ENCODE measurements at regions not wholly inside any gene's neighbourhood (a gene's known extent, or its start where the extent isn't known, plus 50 kb on each side); places are given as distances from the start of the nearest gene placed in this dataset.
"Not testable (repeated sequence)": the region's sequence is repeated elsewhere in the genome, so short reads cannot be mapped to it uniquely, and the experiment has no call there.

- DNase-seq (ENCODE audit: low read depth in 2 of 2) = no peak
Observed at GRCh38 chr3:160097478-160097877, 108.8 kb downstream of the IL12A start.

- DNase-seq (ENCODE audit: low read depth in 2 of 2) = no peak
Observed at GRCh38 chr3:160098261-160098908, 109.8 kb downstream of the IL12A start.

GRCh38 chr3:160098926-160099626, 110.4 kb downstream of the IL12A start:
- DNase-seq (ENCODE audit: low read depth in 2 of 2) = no peak

- no peak for DNase-seq (ENCODE audit: low read depth in 2 of 2)
Observed at GRCh38 chr3:160099834-160100233, 111.2 kb downstream of the IL12A start.

- DNase-seq (ENCODE audit: low read depth in 2 of 2) = no peak
Observed at GRCh38 chr3:160100610-160101009, 112.0 kb downstream of the IL12A start.

GRCh38 chr3:160102001-160102400, 113.4 kb downstream of the IL12A start:
- DNase-seq (ENCODE audit: low read depth in 2 of 2) = not testable (repeated sequence)

- no peak for DNase-seq (ENCODE audit: low read depth in 2 of 2)
Observed at GRCh38 chr3:160103397-160103796, 114.8 kb downstream of the IL12A start.

GRCh38 chr3:160105907-160106584, 117.4 kb downstream of the IL12A start:
- no peak for DNase-seq (ENCODE audit: low read depth in 2 of 2)

- no peak for DNase-seq (ENCODE audit: low read depth in 2 of 2)
Observed at GRCh38 chr3:160106905-160107861, 118.0 kb upstream of the C3orf80 start.

- no peak for DNase-seq (ENCODE audit: low read depth in 2 of 2)
Observed at GRCh38 chr3:160108362-160108761, 116.9 kb upstream of the C3orf80 start.

- DNase-seq (ENCODE audit: low read depth in 2 of 2) = no peak
Observed at GRCh38 chr3:160112481-160112880, 112.7 kb upstream of the C3orf80 start.

GRCh38 chr3:160112996-160113395, 112.2 kb upstream of the C3orf80 start:
- DNase-seq (ENCODE audit: low read depth in 2 of 2) = no peak

- DNase-seq (ENCODE audit: low read depth in 2 of 2) = no peak
Observed at GRCh38 chr3:160114355-160114995, 110.7 kb upstream of the C3orf80 start.

- DNase-seq (ENCODE audit: low read depth in 2 of 2) = no peak
Observed at GRCh38 chr3:160115387-160115786, 109.8 kb upstream of the C3orf80 start.

- no peak for DNase-seq (ENCODE audit: low read depth in 2 of 2)
Observed at GRCh38 chr3:160124224-160124623, 101.0 kb upstream of the C3orf80 start.

GRCh38 chr3:160125258-160125657, 100.0 kb upstream of the C3orf80 start:
- no peak for DNase-seq (ENCODE audit: low read depth in 2 of 2)

- DNase-seq (ENCODE audit: low read depth in 2 of 2) = no peak
Observed at GRCh38 chr3:160126051-160126450, 99.2 kb upstream of the C3orf80 start.

GRCh38 chr3:160126761-160127160, 98.5 kb upstream of the C3orf80 start:
- DNase-seq (ENCODE audit: low read depth in 2 of 2) = no peak

GRCh38 chr3:160127308-160127707, 97.9 kb upstream of the C3orf80 start:
- DNase-seq (ENCODE audit: low read depth in 2 of 2) = no peak

GRCh38 chr3:160128056-160128455, 97.2 kb upstream of the C3orf80 start:
- no peak for DNase-seq (ENCODE audit: low read depth in 2 of 2)

GRCh38 chr3:160129459-160130061, 95.7 kb upstream of the C3orf80 start:
- no peak for DNase-seq (ENCODE audit: low read depth in 2 of 2)
